ENCODE measurements at regions not wholly inside any gene's neighbourhood (a gene's known extent, or its start where the extent isn't known, plus 50 kb on each side); places are given as distances from the start of the nearest gene placed in this dataset.

DNA sequence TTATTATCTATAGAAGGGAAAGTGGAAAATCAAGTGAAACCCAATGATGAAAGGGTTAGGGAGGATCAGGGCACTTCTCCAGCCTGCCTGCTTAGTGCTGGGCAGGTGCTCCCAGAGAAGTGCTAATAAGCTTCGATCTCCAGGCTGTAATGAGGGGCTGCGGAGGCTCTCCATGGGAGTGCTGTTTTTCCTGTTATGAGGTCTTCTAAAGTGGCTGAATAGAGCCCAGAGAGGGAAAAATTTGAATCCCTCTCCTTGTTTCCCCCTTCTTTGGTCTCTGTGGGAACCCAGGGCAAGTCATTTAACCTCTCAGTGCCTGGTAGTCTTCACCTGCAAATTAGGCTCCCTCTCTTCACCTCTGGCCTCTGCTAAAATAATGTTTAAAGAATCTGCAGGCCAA lies 351.7 kb upstream of the DCC start:
- Histone ChIP-seq H3K9ac (ENCODE audit: extremely low read depth, insufficient read length, low read length) (no peak overlapping the region), H3K27me3 (ENCODE audit: insufficient read depth, low read length) (no peaks in the 10 kb centered on the region), H3T11ph (ENCODE audit: low read length) (no peak overlapping the region), H4K91ac (ENCODE audit: insufficient read length, low read depth, low read length) (no peak overlapping the region), H3K79me2 (ENCODE audit: insufficient read depth, low read length) (no peaks in the 10 kb centered on the region), H2AK5ac (ENCODE audit: insufficient read length, low read length) (no peak overlapping the region), H3K4me1 (ENCODE audit: insufficient read depth, low read length) (no peaks in the 10 kb centered on the region), H2BK20ac (ENCODE audit: low read depth, low read length, poor library complexity, severe bottlenecking) (no peak overlapping the region), H2BK5ac (ENCODE audit: insufficient read length, low read length) (no peak overlapping the region), H3K4ac (ENCODE audit: low read depth, low read length) (no peak overlapping the region), H2BK15ac (ENCODE audit: low read depth, low read length) (no peak overlapping the region), H2BK12ac (ENCODE audit: insufficient read length, low read depth, low read length) (no peak overlapping the region), H2BK120ac (ENCODE audit: low read depth, low read length, poor library complexity, severe bottlenecking) (no peak overlapping the region), H3K23me2 (ENCODE audit: insufficient read length, low read depth, low read length, poor library complexity, severe bottlenecking) (no peaks in the 10 kb centered on the region), H3K56ac (ENCODE audit: insufficient read length, low read depth, low read length) (no peak overlapping the region), H3K18ac (ENCODE audit: insufficient read length, low read depth, low read length) (no peak overlapping the region), H3K14ac (ENCODE audit: insufficient read depth, low read length) (no peak overlapping the region), H3K79me1 (ENCODE audit: insufficient read depth, low read depth, low read length, poor library complexity, severe bottlenecking) (no peaks in the 10 kb centered on the region), H3K23ac (ENCODE audit: insufficient read length, low read depth, low read length) (no peak overlapping the region), H3K27ac (ENCODE audit: insufficient read length, low read depth, low read length) (no peak overlapping the region), H3K9me3 (ENCODE audit: control insufficient read depth, low read depth, low read length) (no peaks in the 10 kb centered on the region), H4K5ac (ENCODE audit: insufficient read length, low read depth, low read length) (no peak overlapping the region), H4K8ac (replicated peaks; ENCODE audit: insufficient read length, low read depth, low read length) (no peak overlapping the region), H2AFZ (ENCODE audit: low read length) (no peak overlapping the region), H3K4me2 (ENCODE audit: insufficient read depth, insufficient read length, low read length) (no peak overlapping the region), H4K20me1 (ENCODE audit: control insufficient read depth, insufficient read depth, insufficient read length) (no peaks in the 10 kb centered on the region)
- DNase-seq: no peak
- peaks cover 37% of the 10 kb centered on the region for H3K27me3 Mint-ChIP-seq (ENCODE audit: low read depth)
- WGBS (ENCODE audit: extremely low coverage, insufficient read length, low lambda C conversion rate): no CpG with 5 or more reads among the region's 2 CpGs
- TF ChIP-seq, protein P1, sequence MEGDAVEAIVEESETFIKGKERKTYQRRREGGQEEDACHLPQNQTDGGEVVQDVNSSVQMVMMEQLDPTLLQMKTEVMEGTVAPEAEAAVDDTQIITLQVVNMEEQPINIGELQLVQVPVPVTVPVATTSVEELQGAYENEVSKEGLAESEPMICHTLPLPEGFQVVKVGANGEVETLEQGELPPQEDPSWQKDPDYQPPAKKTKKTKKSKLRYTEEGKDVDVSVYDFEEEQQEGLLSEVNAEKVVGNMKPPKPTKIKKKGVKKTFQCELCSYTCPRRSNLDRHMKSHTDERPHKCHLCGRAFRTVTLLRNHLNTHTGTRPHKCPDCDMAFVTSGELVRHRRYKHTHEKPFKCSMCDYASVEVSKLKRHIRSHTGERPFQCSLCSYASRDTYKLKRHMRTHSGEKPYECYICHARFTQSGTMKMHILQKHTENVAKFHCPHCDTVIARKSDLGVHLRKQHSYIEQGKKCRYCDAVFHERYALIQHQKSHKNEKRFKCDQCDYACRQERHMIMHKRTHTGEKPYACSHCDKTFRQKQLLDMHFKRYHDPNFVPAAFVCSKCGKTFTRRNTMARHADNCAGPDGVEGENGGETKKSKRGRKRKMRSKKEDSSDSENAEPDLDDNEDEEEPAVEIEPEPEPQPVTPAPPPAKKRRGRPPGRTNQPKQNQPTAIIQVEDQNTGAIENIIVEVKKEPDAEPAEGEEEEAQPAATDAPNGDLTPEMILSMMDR (conservative IDR thresholded peaks at IDR 0.05): no peak
- peaks cover 12 to 14% of the 10 kb centered on the region in 2 experiments for H3K4me1 Mint-ChIP-seq
- no peaks in the 10 kb centered on the region for H3K36me3 Mint-ChIP-seq (ENCODE audit: insufficient read depth in 1 of 3, low read depth in 3 of 3)
- H3K9me3 Mint-ChIP-seq: no peaks in the 10 kb centered on the region
- no peak overlapping the region for H3K4me3 Mint-ChIP-seq
- H3K27ac Mint-ChIP-seq: no peak overlapping the region
